ENCODE measurements at regions not wholly inside any gene's neighbourhood (a gene's known extent, or its start where the extent isn't known, plus 50 kb on each side); places are given as distances from the start of the nearest gene placed in this dataset.

DNA sequence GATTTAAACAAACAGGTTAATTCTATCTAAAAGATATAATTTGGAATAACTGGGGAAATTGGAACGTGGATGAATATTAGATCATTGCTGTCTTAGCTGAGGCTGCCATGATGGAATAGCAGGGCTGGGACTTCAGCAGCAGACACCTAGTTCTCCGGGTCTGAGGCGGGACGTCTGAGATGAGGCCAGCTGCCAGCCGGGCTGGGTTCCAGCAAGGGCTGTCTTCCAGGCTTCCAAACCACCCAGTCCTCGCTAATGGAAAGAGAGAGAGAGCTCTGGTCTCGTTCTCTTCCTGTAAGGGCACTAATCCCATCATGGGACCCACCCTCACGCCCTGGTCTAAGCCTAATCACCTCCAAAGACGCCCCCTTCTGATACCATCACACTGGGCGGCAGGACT is 85.7 kb downstream of the ADRA2C start:
- Histone ChIP-seq H3K9ac (ENCODE audit: low read length) (no peak overlapping the region), H2AFZ (ENCODE audit: low read depth, low read length, severe bottlenecking) (no peak overlapping the region), H3K4me3 (ENCODE audit: insufficient read depth, low read length, poor library complexity, severe bottlenecking) (no peak overlapping the region), H3K9me2 (replicated peaks; ENCODE audit: insufficient read depth, low read length) (no peaks in the 10 kb centered on the region; the same call in 1 of the 2 replicates), H3K79me2 (ENCODE audit: insufficient read depth, low read length) (no peaks in the 10 kb centered on the region), H3K27ac (ENCODE audit: low read depth, low read length) (no peak overlapping the region), H4K20me1 (ENCODE audit: low read depth, low read length) (no peaks in the 10 kb centered on the region), H3K9me3 (ENCODE audit: insufficient read depth, low read length) (no peaks in the 10 kb centered on the region), H3K4me2 (ENCODE audit: low read depth, low read length, poor library complexity, severe bottlenecking) (no peak overlapping the region), H3F3A (ENCODE audit: insufficient read depth) (no peaks in the 10 kb centered on the region), H3K27me3 (ENCODE audit: low read length) (no peaks in the 10 kb centered on the region), H3K36me3 (ENCODE audit: low read length) (no peaks in the 10 kb centered on the region)
- no peak for TF ChIP-seq EZH2phosphoT487 (conservative IDR thresholded peaks at IDR 0.05; ENCODE audit: low read length)

- Histone ChIP-seq H4K20me1 (ENCODE audit: low read depth, low read length) (no peaks in the 10 kb centered on the region), H3F3A (ENCODE audit: insufficient read depth) (no peaks in the 10 kb centered on the region), H3K9me2 (replicated peaks; ENCODE audit: insufficient read depth, low read length) (no peaks in the 10 kb centered on the region; the same call in 1 of the 2 replicates), H3K27ac (ENCODE audit: low read depth, low read length) (no peak overlapping the region), H3K4me3 (ENCODE audit: insufficient read depth, low read length, poor library complexity, severe bottlenecking) (no peak overlapping the region), H3K36me3 (ENCODE audit: low read length) (no peaks in the 10 kb centered on the region), H3K9ac (ENCODE audit: low read length) (no peak overlapping the region), H2AFZ (ENCODE audit: low read depth, low read length, severe bottlenecking) (no peak overlapping the region), H3K27me3 (ENCODE audit: low read length) (no peaks in the 10 kb centered on the region), H3K79me2 (ENCODE audit: insufficient read depth, low read length) (no peaks in the 10 kb centered on the region), H3K9me3 (ENCODE audit: insufficient read depth, low read length) (no peaks in the 10 kb centered on the region), H3K4me2 (ENCODE audit: low read depth, low read length, poor library complexity, severe bottlenecking) (no peak overlapping the region)
- TF ChIP-seq EZH2phosphoT487 (conservative IDR thresholded peaks at IDR 0.05; ENCODE audit: low read length), result no peak
- no peak for TF ChIP-seq CTCF (IDR thresholded peaks at IDR 0.05; ENCODE audit: insufficient read depth, low read length, poor library complexity, severe bottlenecking)
Measured at GRCh38 chr4:3852309-3852708, 86.1 kb downstream of the ADRA2C start.

DNA sequence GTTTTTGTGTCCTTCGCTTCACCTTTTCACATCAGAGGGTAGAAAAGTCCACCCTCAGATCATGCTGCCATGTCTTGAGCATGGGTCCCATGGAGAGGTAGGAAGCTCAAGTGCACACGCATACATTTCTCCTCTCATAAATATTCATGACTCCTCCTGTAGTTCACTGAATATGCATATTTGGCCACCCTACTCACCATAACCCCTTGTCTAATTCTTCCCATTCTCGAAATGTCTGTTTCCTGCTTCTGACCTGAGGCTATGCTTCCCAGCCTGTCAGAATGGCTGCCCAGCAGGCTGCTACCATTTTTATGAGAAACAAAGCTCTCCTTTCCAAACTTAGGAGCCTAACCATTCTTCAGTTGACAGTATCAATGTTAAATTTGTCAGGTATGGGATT is 86.5 kb downstream of the ADRA2C start:
- no peak overlapping the region for H3K4me2 ChIP-seq (ENCODE audit: low read depth, low read length, poor library complexity, severe bottlenecking)
- no peaks in the 10 kb centered on the region for H3K36me3 ChIP-seq (ENCODE audit: low read length)
- no peaks in the 10 kb centered on the region for H3K79me2 ChIP-seq (ENCODE audit: insufficient read depth, low read length)
- no peak overlapping the region for H3K4me3 ChIP-seq (ENCODE audit: insufficient read depth, low read length, poor library complexity, severe bottlenecking)
- H3K9me2 ChIP-seq (replicated peaks; ENCODE audit: insufficient read depth, low read length), result no peaks in the 10 kb centered on the region; the same call in 1 of the 2 replicates
- no peak overlapping the region for H3K27ac ChIP-seq (ENCODE audit: low read depth, low read length)
- H3F3A ChIP-seq (ENCODE audit: insufficient read depth), result no peaks in the 10 kb centered on the region
- H3K9ac ChIP-seq (ENCODE audit: low read length), result no peak overlapping the region
- H3K27me3 ChIP-seq (ENCODE audit: low read length), result no peaks in the 10 kb centered on the region
- TF ChIP-seq EZH2phosphoT487 (conservative IDR thresholded peaks at IDR 0.05; ENCODE audit: low read length), result no peak
- no peak for TF ChIP-seq CTCF (IDR thresholded peaks at IDR 0.05; ENCODE audit: insufficient read depth, low read length, poor library complexity, severe bottlenecking)
- H2AFZ ChIP-seq (ENCODE audit: low read depth, low read length, severe bottlenecking), result no peak overlapping the region
- H3K9me3 ChIP-seq (ENCODE audit: insufficient read depth, low read length), result no peaks in the 10 kb centered on the region
- H4K20me1 ChIP-seq (ENCODE audit: low read depth, low read length), result no peaks in the 10 kb centered on the region

DNA sequence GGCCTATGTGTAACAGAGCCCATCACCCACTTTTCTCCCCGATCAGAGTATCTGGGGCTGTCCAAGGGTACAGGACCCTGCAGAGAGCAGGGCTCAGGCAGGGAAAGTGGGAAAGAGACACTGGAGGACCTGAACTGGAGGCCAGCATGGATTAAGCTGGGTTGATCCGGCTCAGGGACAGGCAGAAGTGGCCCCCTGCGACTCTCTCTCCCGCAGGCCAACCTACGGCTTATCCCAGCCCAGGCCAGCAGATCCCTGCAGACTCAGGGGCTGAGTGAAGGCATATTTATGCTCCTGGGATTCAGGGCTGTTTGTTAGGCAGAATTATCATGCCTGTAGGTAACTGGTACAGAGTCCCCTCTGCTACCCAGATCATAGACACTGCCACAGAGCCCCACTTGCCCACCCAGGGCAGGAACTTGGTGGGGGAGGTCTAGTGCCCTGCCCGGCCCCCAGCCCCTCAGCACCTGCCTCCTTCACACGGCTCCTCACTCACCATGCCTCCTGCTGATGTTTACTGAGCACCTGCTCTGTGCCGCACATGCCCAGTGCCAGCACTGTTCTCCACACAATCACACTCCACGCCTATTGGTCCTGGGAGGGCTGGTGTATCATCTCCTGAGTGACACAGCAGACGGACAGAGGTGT is 87.3 kb downstream of the ADRA2C start:
- Histone ChIP-seq H3K9me3 (ENCODE audit: insufficient read depth, low read length) (no peaks in the 10 kb centered on the region), H2AFZ (ENCODE audit: low read depth, low read length, severe bottlenecking) (no peak overlapping the region), H3K27ac (ENCODE audit: low read depth, low read length) (no peak overlapping the region), H3K4me3 (ENCODE audit: insufficient read depth, low read length, poor library complexity, severe bottlenecking) (no peak overlapping the region), H3K36me3 (ENCODE audit: low read length) (no peaks in the 10 kb centered on the region), H3K4me2 (ENCODE audit: low read depth, low read length, poor library complexity, severe bottlenecking) (no peak overlapping the region), H3K79me2 (ENCODE audit: insufficient read depth, low read length) (no peaks in the 10 kb centered on the region), H3K9ac (ENCODE audit: low read length) (no peak overlapping the region), H3K27me3 (ENCODE audit: low read length) (no peaks in the 10 kb centered on the region), H3F3A (ENCODE audit: insufficient read depth) (no peaks in the 10 kb centered on the region), H3K9me2 (replicated peaks; ENCODE audit: insufficient read depth, low read length) (no peaks in the 10 kb centered on the region; the same call in 1 of the 2 replicates), H4K20me1 (ENCODE audit: low read depth, low read length) (no peaks in the 10 kb centered on the region)
- no peak for TF ChIP-seq EZH2phosphoT487 (conservative IDR thresholded peaks at IDR 0.05; ENCODE audit: low read length)
- TF ChIP-seq CTCF (IDR thresholded peaks at IDR 0.05; ENCODE audit: insufficient read depth, low read length, poor library complexity, severe bottlenecking), result no peak
